ENCODE measurements at regions not wholly inside any gene's neighbourhood (a gene's known extent, or its start where the extent isn't known, plus 50 kb on each side); places are given as distances from the start of the nearest gene placed in this dataset.

DNA sequence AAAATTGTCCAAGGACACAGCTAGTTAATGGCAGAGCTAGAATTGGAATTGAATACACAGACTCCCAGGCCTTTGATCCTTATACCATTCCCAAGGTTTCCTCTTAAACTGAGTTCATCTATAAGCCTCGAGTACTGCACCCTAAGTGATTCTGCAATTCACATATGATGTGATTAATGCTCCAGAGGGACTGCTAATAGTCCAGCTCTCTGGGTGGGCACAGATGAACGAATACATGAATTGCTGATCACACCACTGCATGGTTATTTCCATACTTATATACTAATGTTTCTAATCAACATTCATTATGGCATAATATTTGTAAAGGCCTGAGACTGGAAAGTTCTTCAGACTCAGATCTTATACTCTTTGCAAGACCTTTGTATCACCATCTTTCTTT, 101.8 kb downstream of the NUFIP1 start:
- no peak overlapping the region for H3K4me3 ChIP-seq (ENCODE audit: low read depth, low read length)
- in situ Hi-C loops (cut with HindIII; ENCODE audit: low sequenced_read_pairs) = no loop called here
- no peak for DNase-seq (ENCODE audit: low read depth, low spot score)
- TF ChIP-seq, protein P1, sequence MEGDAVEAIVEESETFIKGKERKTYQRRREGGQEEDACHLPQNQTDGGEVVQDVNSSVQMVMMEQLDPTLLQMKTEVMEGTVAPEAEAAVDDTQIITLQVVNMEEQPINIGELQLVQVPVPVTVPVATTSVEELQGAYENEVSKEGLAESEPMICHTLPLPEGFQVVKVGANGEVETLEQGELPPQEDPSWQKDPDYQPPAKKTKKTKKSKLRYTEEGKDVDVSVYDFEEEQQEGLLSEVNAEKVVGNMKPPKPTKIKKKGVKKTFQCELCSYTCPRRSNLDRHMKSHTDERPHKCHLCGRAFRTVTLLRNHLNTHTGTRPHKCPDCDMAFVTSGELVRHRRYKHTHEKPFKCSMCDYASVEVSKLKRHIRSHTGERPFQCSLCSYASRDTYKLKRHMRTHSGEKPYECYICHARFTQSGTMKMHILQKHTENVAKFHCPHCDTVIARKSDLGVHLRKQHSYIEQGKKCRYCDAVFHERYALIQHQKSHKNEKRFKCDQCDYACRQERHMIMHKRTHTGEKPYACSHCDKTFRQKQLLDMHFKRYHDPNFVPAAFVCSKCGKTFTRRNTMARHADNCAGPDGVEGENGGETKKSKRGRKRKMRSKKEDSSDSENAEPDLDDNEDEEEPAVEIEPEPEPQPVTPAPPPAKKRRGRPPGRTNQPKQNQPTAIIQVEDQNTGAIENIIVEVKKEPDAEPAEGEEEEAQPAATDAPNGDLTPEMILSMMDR (IDR thresholded peaks at IDR 0.05; ENCODE audit: low read depth, low read length) = no peak

DNA sequence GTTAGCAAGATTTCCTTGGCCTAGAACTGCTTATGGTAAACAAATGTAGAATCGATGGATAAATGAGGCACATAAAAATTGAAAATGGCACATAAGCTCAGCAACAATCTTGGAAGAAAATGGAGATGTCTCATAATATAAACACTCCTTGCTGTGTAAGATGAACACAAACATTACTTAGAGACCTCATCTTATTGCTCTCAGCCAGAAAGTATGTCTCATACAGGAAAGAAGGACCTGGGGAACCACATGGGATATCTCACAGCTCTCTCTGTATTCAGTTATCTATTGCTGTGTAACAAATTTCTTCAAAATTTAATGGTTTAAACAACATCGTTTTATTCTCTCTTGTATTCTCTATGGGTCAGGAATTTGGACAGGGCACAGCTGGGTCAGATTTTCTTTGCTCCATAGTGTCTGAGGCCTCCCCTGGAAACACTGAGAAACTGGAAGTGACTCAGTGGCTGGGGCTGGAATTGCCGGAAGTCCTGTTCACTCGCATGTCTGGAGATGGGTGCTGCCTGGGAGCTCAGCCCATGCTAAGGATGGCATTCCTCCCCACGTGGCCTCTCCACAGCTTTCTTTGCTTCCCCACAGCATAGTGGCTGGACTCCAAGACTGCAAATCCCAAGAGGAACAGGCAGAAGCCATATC, 105.1 kb downstream of the NUFIP1 start:
- H3K4me3 ChIP-seq (ENCODE audit: low read depth, low read length) = no peak overlapping the region
- TF ChIP-seq, protein P1 (IDR thresholded peaks at IDR 0.05; ENCODE audit: low read depth, low read length) = no peak
- in situ Hi-C loops (cut with HindIII; ENCODE audit: low sequenced_read_pairs) = no loop called here
- peak; percentile 83 for DNase-seq (ENCODE audit: low read depth, low spot score)

DNA sequence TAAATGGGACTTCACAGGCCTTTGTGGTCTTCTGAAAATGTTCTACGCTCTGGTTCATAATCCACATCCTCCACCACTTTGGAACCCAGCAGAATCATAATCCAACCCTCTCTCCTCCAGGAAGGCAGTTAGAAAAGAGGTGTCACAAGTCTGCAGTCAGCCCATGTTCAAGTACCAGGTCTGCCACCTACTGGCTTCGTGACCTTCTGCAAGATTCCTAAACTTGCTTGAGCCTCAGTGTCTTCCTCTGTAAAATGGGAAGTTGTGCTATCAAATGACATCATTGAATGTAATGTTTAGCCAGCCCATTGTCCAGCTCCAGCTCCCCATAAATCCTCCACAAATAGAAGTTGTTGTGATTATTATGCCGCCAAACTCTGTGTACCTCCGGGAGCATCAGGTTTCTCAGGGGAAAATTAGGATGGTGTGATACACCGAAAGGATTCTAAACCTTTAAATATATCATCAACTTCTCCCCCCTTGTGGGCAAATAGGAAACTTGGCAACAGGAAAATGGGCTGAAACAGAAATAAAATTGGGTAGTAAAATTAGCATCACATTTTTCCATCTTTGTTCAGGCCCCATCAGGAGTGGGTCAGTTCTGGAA, 109.7 kb downstream of the NUFIP1 start:
- peak; percentile 58 for DNase-seq (ENCODE audit: low read depth, low spot score)
- in situ Hi-C loops (cut with HindIII; ENCODE audit: low sequenced_read_pairs) = no loop called here
- TF ChIP-seq, protein P1 (IDR thresholded peaks at IDR 0.05; ENCODE audit: low read depth, low read length) = peak; percentile 43
- H3K4me3 ChIP-seq (ENCODE audit: low read depth, low read length) = no peak overlapping the region

DNA sequence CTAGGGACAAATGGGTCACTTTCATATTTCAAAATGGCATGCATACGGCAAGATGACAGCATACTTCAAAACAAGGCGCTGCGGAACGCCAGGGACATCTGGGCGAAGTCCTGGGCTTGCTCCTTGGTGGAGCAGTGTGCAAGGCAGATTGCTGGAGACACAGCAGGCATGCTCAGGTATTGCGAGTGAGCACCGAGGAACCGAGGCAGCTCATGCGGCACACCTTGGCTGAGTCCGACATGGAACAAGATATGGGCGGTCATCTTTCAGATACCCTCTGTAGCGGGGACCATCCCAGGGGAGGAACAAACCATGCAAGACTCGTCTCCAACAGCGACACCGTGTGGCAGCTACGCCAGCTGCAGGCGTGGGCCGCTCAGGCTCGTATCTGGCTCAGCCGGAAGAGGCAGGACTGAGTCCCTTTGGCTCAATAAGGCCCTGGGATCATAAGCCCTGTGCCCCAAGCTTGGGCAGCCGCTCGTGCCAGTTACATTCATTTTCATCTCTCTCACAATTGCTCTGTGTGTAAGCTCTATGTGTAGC, 112.4 kb downstream of the NUFIP1 start:
- DNase-seq (ENCODE audit: low read depth, low spot score) = no peak
- in situ Hi-C loops (cut with HindIII; ENCODE audit: low sequenced_read_pairs) = no loop called here
- TF ChIP-seq, protein P1 (IDR thresholded peaks at IDR 0.05; ENCODE audit: low read depth, low read length) = peak; percentile 43
- H3K4me3 ChIP-seq (ENCODE audit: low read depth, low read length) = no peak overlapping the region

DNA sequence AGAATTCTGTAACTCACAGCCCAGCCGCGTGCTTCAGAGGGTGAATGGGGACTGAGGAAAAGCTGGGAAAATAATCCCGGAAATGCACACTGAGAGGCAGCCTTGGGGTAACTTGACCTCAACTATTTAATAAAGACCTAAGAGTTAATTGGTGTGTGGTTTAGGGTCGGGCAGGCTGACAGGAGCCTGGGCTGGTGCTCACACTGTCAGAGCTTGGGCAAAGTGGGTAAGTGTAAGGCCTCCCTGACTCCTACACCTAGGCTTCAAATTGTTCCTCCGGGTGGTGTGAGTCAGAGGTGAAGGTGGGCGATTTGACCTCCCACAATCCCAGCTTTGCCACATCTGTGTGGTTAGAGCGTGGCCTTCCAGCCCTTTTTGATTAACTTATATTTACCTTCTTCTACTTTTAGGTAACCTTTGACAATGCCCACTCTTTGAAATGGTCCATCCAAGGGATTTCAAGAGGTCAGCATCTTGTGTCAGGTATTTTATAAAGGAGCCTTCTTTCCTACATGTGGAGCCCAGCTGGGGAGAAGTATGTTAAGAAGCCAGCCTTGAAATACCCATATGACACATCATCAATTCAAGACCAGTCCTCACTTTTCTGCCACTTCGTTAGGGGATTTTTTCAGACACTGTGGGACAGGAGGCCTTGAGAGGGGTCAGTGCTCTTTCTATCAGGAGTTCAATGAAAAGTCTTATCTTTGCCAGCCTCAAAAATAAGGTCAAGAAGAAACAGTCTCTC, 114.2 kb downstream of the NUFIP1 start:
- TF ChIP-seq, protein P1 (IDR thresholded peaks at IDR 0.05; ENCODE audit: low read depth, low read length) = no peak
- in situ Hi-C loops (cut with HindIII; ENCODE audit: low sequenced_read_pairs) = no loop called here
- DNase-seq (ENCODE audit: low read depth, low spot score) = peak; percentile 12
- H3K4me3 ChIP-seq (ENCODE audit: low read depth, low read length) = no peak overlapping the region

DNA sequence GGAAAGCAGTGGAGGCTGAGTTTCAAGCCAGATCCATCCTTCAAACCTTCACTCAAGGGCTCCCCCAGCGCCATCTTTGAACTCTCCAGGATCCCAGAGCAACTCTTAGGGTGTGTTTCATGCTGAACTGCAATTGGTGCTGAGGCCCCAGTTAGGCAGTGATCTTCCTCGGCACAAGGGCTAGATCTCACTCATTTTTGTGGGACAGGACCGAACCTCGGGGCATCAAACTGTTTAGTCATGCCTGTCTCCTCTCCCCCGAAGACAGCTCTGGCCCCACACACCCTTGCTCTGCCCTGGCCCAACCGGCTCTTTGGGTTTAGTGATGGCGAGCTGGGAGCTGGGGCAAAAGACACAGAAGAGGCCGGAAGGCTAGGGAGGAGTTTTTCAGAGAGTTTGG, 115.1 kb downstream of the NUFIP1 start:
- no peak for DNase-seq (ENCODE audit: low read depth, low spot score)
- TF ChIP-seq, protein P1 (IDR thresholded peaks at IDR 0.05; ENCODE audit: low read depth, low read length) = no peak
- in situ Hi-C loops (cut with HindIII; ENCODE audit: low sequenced_read_pairs) = no loop called here
- no peak overlapping the region for H3K4me3 ChIP-seq (ENCODE audit: low read depth, low read length)
